ENCODE measurements at regions not wholly inside any gene's neighbourhood (a gene's known extent, or its start where the extent isn't known, plus 50 kb on each side); places are given as distances from the start of the nearest gene placed in this dataset.

GRCh38 chr2:146821836-146822316, 1023.0 kb upstream of the ACVR2A start:
- ATAC-seq (ENCODE audit: low read depth) (no peak), DNase-seq (no peak)
- no peaks in the 10 kb centered on the region for H3K27me3 ChIP-seq (replicated peaks in 1 of 4; ENCODE audit: control extremely low read depth in 1 of 4, control insufficient read depth in 3 of 4, insufficient read depth in 4 of 4, low read length in 3 of 4)
- Mint-ChIP-seq H3K4me1 (no peaks in the 10 kb centered on the region), H3K27me3 (no peaks in the 10 kb centered on the region), H3K9me3 (ENCODE audit: insufficient read depth) (no peaks in the 10 kb centered on the region), H3K27ac (no peak overlapping the region), H3K4me3 (no peak overlapping the region)
- H3K4me1 ChIP-seq (ENCODE audit: control insufficient read depth in 2 of 2, insufficient read depth in 2 of 2, low read length in 2 of 2) = no peaks in the 10 kb centered on the region
- TF ChIP-seq, protein P1, sequence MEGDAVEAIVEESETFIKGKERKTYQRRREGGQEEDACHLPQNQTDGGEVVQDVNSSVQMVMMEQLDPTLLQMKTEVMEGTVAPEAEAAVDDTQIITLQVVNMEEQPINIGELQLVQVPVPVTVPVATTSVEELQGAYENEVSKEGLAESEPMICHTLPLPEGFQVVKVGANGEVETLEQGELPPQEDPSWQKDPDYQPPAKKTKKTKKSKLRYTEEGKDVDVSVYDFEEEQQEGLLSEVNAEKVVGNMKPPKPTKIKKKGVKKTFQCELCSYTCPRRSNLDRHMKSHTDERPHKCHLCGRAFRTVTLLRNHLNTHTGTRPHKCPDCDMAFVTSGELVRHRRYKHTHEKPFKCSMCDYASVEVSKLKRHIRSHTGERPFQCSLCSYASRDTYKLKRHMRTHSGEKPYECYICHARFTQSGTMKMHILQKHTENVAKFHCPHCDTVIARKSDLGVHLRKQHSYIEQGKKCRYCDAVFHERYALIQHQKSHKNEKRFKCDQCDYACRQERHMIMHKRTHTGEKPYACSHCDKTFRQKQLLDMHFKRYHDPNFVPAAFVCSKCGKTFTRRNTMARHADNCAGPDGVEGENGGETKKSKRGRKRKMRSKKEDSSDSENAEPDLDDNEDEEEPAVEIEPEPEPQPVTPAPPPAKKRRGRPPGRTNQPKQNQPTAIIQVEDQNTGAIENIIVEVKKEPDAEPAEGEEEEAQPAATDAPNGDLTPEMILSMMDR (IDR thresholded peaks at IDR 0.05) = no peak
- no peak for TF ChIP-seq EZH2 (IDR thresholded peaks at IDR 0.05; ENCODE audit: borderline replicate concordance, insufficient read depth, low read depth, low read length, poor library complexity, severe bottlenecking)
- no peak overlapping the region for H3K9ac ChIP-seq (ENCODE audit: low read length)
- no peak overlapping the region for H2AFZ ChIP-seq (ENCODE audit: insufficient read depth, low read depth, low read length, poor library complexity, severe bottlenecking)
- H3K9me3 ChIP-seq (ENCODE audit: control extremely low read depth in 1 of 3, control insufficient read depth in 2 of 3, insufficient read depth in 1 of 3, low read length in 2 of 3) = no peaks in the 10 kb centered on the region
- H3K27ac ChIP-seq (ENCODE audit: low read length in 2 of 2) = no peak overlapping the region
- CTCF ChIA-PET = no interaction called here
- POLR2A ChIA-PET = no interaction called here
- WGBS (ENCODE audit: insufficient coverage) = no CpG with 5 or more reads among the region's 2 CpGs
- H3K4me2 ChIP-seq (replicated peaks; ENCODE audit: low read depth, low read length, poor library complexity, severe bottlenecking) = no peak overlapping the region
- H3K4me3 ChIP-seq (ENCODE audit: control extremely low read depth in 1 of 5, extremely low read depth in 1 of 5, insufficient read depth in 1 of 5, low read depth in 2 of 5, low read length in 4 of 5) = no peak overlapping the region
- intact Hi-C loops (cut with micrococcal nuclease) = no loop called here
- H3K79me2 ChIP-seq (ENCODE audit: control insufficient read depth, insufficient read depth, low read length) = no peaks in the 10 kb centered on the region
- no peaks in the 10 kb centered on the region for H4K20me1 ChIP-seq (ENCODE audit: control insufficient read depth, insufficient read depth, low read length, poor library complexity, severe bottlenecking)
- no peaks in the 10 kb centered on the region for H3K36me3 ChIP-seq (replicated peaks in 1 of 2; ENCODE audit: control extremely low read depth in 1 of 2, control insufficient read depth in 1 of 2, extremely low read depth in 1 of 2, insufficient read depth in 2 of 2, low read length in 1 of 2)

GRCh38 chr2:146820672-146821071, 1024.2 kb upstream of the ACVR2A start:
- WGBS (ENCODE audit: insufficient coverage) = no CpG with 5 or more reads among the region's 3 CpGs
- H3K9me3 ChIP-seq (ENCODE audit: control extremely low read depth in 1 of 3, control insufficient read depth in 2 of 3, insufficient read depth in 1 of 3, low read length in 2 of 3) = no peaks in the 10 kb centered on the region
- H3K79me2 ChIP-seq (ENCODE audit: control insufficient read depth, insufficient read depth, low read length) = no peaks in the 10 kb centered on the region
- Mint-ChIP-seq H3K4me1 (no peaks in the 10 kb centered on the region), H3K27ac (no peak overlapping the region), H3K4me3 (no peak overlapping the region), H3K27me3 (no peaks in the 10 kb centered on the region), H3K9me3 (ENCODE audit: insufficient read depth) (no peaks in the 10 kb centered on the region)
- DNase-seq = no peak
- no peaks in the 10 kb centered on the region for H3K36me3 ChIP-seq (replicated peaks in 1 of 2; ENCODE audit: control extremely low read depth in 1 of 2, control insufficient read depth in 1 of 2, extremely low read depth in 1 of 2, insufficient read depth in 2 of 2, low read length in 1 of 2)
- H3K9ac ChIP-seq (ENCODE audit: low read length) = no peak overlapping the region
- no peak overlapping the region for H3K4me3 ChIP-seq (ENCODE audit: control extremely low read depth in 1 of 5, extremely low read depth in 1 of 5, insufficient read depth in 1 of 5, low read depth in 2 of 5, low read length in 4 of 5)
- intact Hi-C loops (cut with micrococcal nuclease) = no loop called here
- H2AFZ ChIP-seq (ENCODE audit: insufficient read depth, low read depth, low read length, poor library complexity, severe bottlenecking) = no peak overlapping the region
- H3K4me2 ChIP-seq (replicated peaks; ENCODE audit: low read depth, low read length, poor library complexity, severe bottlenecking) = no peak overlapping the region
- ChIA-PET POLR2A (no interaction called here), CTCF (no interaction called here)
- no peaks in the 10 kb centered on the region for H3K27me3 ChIP-seq (replicated peaks in 1 of 4; ENCODE audit: control extremely low read depth in 1 of 4, control insufficient read depth in 3 of 4, insufficient read depth in 4 of 4, low read length in 3 of 4)
- H4K20me1 ChIP-seq (ENCODE audit: control insufficient read depth, insufficient read depth, low read length, poor library complexity, severe bottlenecking) = no peaks in the 10 kb centered on the region
- no peak for TF ChIP-seq EZH2 (IDR thresholded peaks at IDR 0.05; ENCODE audit: borderline replicate concordance, insufficient read depth, low read depth, low read length, poor library complexity, severe bottlenecking)
- TF ChIP-seq, protein P1 (IDR thresholded peaks at IDR 0.05) = no peak
- H3K27ac ChIP-seq (ENCODE audit: low read length in 2 of 2) = no peak overlapping the region
- H3K4me1 ChIP-seq (ENCODE audit: control insufficient read depth in 2 of 2, insufficient read depth in 2 of 2, low read length in 2 of 2) = no peaks in the 10 kb centered on the region
- ATAC-seq (ENCODE audit: low read depth) = no peak
